GM20000 (cell line): ENCODE measurements at regions not wholly inside any gene's neighbourhood (a gene's known extent, or its start where the extent isn't known, plus 50 kb on each side); places are given as distances from the start of the nearest gene placed in this dataset.

Source experiments
- DNase-seq: peaks from one replicate; pipeline ENCODE4 v3.0.0; 2012; ENCODE audit warnings: low spot score
- CTCF ChIP-seq: IDR thresholded peaks from 2 replicates; pipeline ENCODE4 v1.5.1; 2012; ENCODE audit warnings: mild to moderate bottlenecking, control low read depth; ENCODE audit errors: extremely low read depth, missing control alignments

DNA sequence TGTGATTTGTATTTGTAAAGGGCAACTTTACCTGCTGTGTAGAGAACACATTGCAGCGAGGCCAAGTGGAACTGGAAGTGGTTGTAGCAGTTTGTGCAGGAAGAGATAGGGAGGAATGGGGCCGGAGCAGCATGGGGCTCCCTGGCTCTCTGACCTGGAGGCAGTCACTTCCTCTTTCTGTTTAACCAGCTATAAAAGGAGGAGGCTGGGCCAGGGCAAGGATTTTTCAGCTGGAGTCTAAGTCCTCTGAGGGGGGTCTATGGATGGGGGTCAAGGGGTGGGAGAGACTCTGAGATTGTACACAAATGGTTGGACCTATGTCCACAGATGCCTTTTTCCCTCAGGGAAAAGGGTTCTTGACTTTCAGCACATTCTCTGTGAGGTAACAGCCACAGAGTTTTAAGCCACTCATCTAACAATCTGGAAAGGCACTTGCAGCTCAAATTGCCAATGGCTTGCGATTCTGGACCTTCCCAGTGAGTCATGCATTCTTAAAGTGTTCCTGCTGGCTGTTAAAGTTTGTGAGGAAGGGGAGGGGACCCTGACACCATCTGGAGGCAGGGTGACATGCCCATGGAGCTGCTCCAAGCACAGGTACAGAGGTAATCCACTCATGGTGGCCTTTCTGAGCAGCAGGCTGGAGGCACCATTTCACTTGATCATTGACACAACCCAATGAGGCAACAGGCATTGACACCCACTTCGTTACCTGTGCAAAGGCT is 347.0 kb downstream of the CYRIA start:
- DNase-seq = no peak
- TF ChIP-seq CTCF = no peak

DNA sequence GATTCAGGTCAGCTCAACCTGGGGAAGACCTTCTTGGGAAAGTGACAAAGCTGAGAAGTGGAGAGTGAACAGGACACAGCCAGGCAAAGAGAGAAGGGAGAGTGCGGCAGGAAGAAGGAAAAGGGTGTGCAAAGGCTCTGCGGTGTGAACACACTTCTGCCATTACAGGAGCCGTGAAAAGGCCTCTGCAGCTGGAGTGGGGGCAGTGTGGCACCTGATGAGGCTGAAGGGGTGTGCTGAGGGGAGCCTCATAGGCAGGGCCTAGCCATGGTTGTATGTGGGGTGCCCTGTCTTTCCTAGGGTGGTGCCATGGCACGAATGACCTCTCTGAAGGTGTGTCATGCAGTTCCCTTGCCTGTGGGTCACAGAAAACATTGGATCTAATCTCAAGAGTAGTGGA is 347.6 kb downstream of the CYRIA start:
- no peak for TF ChIP-seq CTCF
- no peak for DNase-seq

DNA sequence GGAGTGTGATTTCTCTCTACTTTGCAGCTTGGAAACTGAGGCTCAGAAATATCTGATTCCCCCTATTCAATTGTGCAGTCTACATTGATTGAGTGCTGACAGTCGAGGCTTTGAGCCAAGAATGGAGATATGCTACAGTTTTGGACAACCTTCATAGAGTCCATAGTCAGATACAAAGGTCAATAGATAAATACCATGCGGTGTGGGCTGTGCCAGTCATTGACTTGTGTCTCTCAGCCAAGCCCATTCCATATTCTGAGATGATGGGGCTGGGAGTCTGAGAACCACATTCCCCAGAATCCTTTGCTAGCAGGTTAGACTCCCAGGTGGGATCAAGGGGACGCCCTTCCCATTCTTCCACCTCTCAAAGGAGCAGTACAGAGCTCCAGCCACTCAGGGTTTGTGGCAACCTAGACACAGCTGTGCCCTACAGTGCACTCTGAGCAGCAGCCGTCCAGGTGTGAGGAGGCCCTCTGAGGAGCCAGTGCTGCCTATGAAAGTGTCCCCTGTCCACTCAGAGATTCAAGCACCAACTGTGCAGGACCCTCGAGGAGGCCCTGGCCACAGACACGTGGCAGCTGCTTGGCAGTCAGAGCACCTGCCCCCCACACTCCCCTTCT is 348.3 kb downstream of the CYRIA start:
- no peak for DNase-seq
- TF ChIP-seq CTCF = no peak

DNA sequence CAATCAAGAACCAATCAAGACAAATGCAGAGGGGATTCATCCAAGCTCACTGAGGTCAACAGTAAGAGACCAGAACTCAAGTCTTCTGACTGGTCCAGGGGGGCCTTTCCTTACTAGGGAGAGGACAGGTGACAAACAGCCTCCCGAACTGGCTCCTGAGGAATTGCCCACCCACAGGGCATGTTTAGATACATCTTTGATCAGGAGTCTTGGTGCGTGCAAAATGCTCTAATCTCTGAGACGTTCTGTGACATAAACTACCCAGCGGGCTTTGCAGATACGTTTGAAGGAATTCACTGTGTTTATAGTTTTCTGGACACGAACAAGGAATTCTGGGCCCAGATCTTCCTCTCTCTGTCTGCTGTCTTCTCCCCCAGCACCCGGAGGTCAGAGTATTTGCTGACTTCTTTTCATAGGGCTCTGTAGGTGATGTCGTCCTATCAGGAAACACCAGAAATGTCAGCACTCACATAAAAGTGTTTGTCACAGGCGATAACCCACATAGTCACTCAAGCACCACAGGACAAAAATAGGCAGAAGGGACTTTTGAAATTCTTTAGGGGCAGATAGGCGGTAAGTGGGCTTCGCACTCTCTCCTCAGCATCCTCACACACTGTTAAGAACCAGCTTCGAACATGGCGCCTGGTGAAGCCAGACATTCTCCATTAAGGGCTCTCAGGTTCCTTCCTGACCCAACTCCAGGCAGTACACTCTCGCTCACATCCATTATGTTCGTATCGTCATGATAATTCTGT is 349.0 kb downstream of the CYRIA start:
- no peak for DNase-seq
- TF ChIP-seq CTCF = no peak

DNA sequence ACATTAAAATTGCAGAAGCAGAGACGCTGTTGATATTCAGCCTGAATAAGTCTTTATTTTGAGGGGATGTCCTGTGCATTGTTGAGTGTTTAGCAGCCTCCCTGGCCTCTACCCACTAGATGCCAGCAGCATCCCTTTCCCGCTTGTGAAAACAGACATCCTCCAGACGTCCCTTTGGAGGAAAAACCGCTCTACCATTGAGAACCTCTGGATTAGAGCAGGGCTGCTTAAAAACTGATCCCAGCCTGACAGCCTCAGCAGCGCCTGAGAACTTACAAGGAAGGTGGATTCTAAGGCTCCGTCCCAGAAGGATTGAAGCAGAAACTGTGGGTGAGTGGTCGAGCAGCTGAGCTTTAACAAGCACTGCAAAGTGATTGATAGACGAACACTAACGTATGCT is 349.7 kb downstream of the CYRIA start:
- TF ChIP-seq CTCF = no peak
- DNase-seq = no peak

- DNase-seq = no peak
- no peak for TF ChIP-seq CTCF
These were observed 350.2 kb downstream of the CYRIA start for GRCh38 chr2:16315458-16315835.
